SH-SY5Y (cell line): ENCODE measurements at regions not wholly inside any gene's neighbourhood (a gene's known extent, or its start where the extent isn't known, plus 50 kb on each side); places are given as distances from the start of the nearest gene placed in this dataset.

Source experiments
- GATA2 ChIP-seq: IDR thresholded peaks from 2 replicates; pipeline ENCODE4 v1.6.1; 2011; ENCODE audit warnings: mild to moderate bottlenecking, low read depth, low read length
- GATA3 ChIP-seq: IDR thresholded peaks from 2 replicates; pipeline ENCODE4 v1.6.1; 2011; ENCODE audit warnings: low read depth, mild to moderate bottlenecking, low read length, moderate library complexity

DNA sequence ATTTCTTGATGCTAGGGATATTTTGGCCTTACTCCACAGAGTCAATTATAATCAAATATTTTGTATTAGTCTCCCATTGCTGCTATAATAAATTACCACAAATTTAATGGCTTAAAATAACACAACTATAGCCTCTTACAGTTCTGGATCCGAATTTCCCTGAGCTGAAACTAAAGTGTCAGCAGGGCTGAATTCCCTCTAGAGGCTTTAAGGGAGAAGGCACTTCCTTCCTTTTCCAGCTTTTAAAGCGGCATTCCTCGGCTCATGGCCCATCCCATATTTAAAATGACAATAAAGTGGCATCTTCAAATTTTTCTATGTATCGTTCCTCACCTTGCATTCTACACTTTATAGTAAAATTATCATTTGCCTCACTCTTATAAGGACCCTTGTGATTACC lies 421.4 kb upstream of the ZWINT start:
- TF ChIP-seq GATA2 (no peak), GATA3 (no peak)
